ENCODE measurements at regions not wholly inside any gene's neighbourhood (a gene's known extent, or its start where the extent isn't known, plus 50 kb on each side); places are given as distances from the start of the nearest gene placed in this dataset.
"Not testable (repeated sequence)": the region's sequence is repeated elsewhere in the genome, so short reads cannot be mapped to it uniquely, and the experiment has no call there.

- FAIRE-seq; ATAC-seq; CTCF ChIA-PET (ENCODE audit: low intra/inter-chr PET ratio); H3K36me3 ChIP-seq (ENCODE audit: control insufficient read depth, insufficient read depth, low read length); H3K4me2 ChIP-seq (ENCODE audit: insufficient read depth, low read length); H3K4me1 ChIP-seq (replicated peaks in 1 of 2; ENCODE audit: control insufficient read depth in 2 of 2, insufficient read depth in 2 of 2, low read length in 2 of 2); H3K27ac ChIP-seq (ENCODE audit: extremely low read depth, low read depth, low read length); POLR2A ChIA-PET; BruUV-seq (replicated peaks); H3K9me1 ChIP-seq (ENCODE audit: control insufficient read depth, insufficient read depth, low read length); H3K4me3 ChIP-seq; H4K20me1 ChIP-seq (replicated peaks; ENCODE audit: control insufficient read depth, insufficient read depth, low read length); H3K9me3 ChIP-seq (replicated peaks; ENCODE audit: control insufficient read depth, insufficient read depth, low read depth, low read length); H3K9ac ChIP-seq (ENCODE audit: insufficient read depth in 1 of 2, low read depth in 2 of 2, low read length in 2 of 2); H3K79me2 ChIP-seq (ENCODE audit: control insufficient read depth, insufficient read depth, low read length); H2AFZ ChIP-seq (ENCODE audit: low read depth, low read length); H3K27me3 ChIP-seq (ENCODE audit: control insufficient read depth in 2 of 2, insufficient read depth in 2 of 2, low read length in 2 of 2); in situ Hi-C loops (cut with MboI); intact Hi-C loops (cut with micrococcal nuclease): not testable (repeated sequence)
- DNase-seq (ENCODE audit: extremely low read depth in 1 of 4, low spot score in 3 of 4), result peak in 1 of 4 experiments; percentile 10
- peak; percentile 30 to 91 (median 47); a peak in 5 of 6 replicates for TF ChIP-seq CTCF (IDR thresholded peaks at IDR 0.05 in 2 of 3, conservative IDR thresholded peaks at IDR 0.05 in 1 of 3; ENCODE audit: insufficient read depth in 2 of 3, low read depth in 1 of 3, low read length in 3 of 3)
- WGBS (ENCODE audit: insufficient coverage, low coverage, missing lambda C conversion rate), result no CpG with 5 or more reads among the region's 9 CpGs
Measured at GRCh38 chr16:32897782-32898181, 221.8 kb upstream of the TP53TG3 start.

GRCh38 chr16:32885392-32885791, 209.4 kb upstream of the TP53TG3 start:
- in situ Hi-C loops (cut with MboI); BruUV-seq (replicated peaks); H4K20me1 ChIP-seq (replicated peaks; ENCODE audit: control insufficient read depth, insufficient read depth, low read length); H3K36me3 ChIP-seq (ENCODE audit: control insufficient read depth, insufficient read depth, low read length); H3K27ac ChIP-seq (ENCODE audit: extremely low read depth, low read depth, low read length); H3K9me3 ChIP-seq (replicated peaks; ENCODE audit: control insufficient read depth, insufficient read depth, low read depth, low read length); H3K4me3 ChIP-seq; intact Hi-C loops (cut with micrococcal nuclease); H3K9me1 ChIP-seq (ENCODE audit: control insufficient read depth, insufficient read depth, low read length); POLR2A ChIA-PET; DNase-seq (ENCODE audit: extremely low read depth in 1 of 4, low spot score in 3 of 4); H2AFZ ChIP-seq (ENCODE audit: low read depth, low read length); CTCF ChIA-PET (ENCODE audit: low intra/inter-chr PET ratio); H3K27me3 ChIP-seq (ENCODE audit: control insufficient read depth in 2 of 2, insufficient read depth in 2 of 2, low read length in 2 of 2); H3K4me1 ChIP-seq (replicated peaks in 1 of 2; ENCODE audit: control insufficient read depth in 2 of 2, insufficient read depth in 2 of 2, low read length in 2 of 2); ATAC-seq; H3K79me2 ChIP-seq (ENCODE audit: control insufficient read depth, insufficient read depth, low read length); H3K4me2 ChIP-seq (ENCODE audit: insufficient read depth, low read length); FAIRE-seq; H3K9ac ChIP-seq (ENCODE audit: insufficient read depth in 1 of 2, low read depth in 2 of 2, low read length in 2 of 2): not testable (repeated sequence)
- no CpG with 5 or more reads among the region's 56 CpGs for WGBS (ENCODE audit: insufficient coverage, low coverage, missing lambda C conversion rate)

- CTCF ChIA-PET (ENCODE audit: low intra/inter-chr PET ratio); H3K4me2 ChIP-seq (ENCODE audit: insufficient read depth, low read length); H3K9ac ChIP-seq (ENCODE audit: insufficient read depth in 1 of 2, low read depth in 2 of 2, low read length in 2 of 2); H3K9me3 ChIP-seq (replicated peaks; ENCODE audit: control insufficient read depth, insufficient read depth, low read depth, low read length); H3K36me3 ChIP-seq (ENCODE audit: control insufficient read depth, insufficient read depth, low read length); H3K4me1 ChIP-seq (replicated peaks in 1 of 2; ENCODE audit: control insufficient read depth in 2 of 2, insufficient read depth in 2 of 2, low read length in 2 of 2); ATAC-seq; H3K27ac ChIP-seq (ENCODE audit: extremely low read depth, low read depth, low read length); BruUV-seq (replicated peaks); H3K27me3 ChIP-seq (ENCODE audit: control insufficient read depth in 2 of 2, insufficient read depth in 2 of 2, low read length in 2 of 2); H3K9me1 ChIP-seq (ENCODE audit: control insufficient read depth, insufficient read depth, low read length); H3K79me2 ChIP-seq (ENCODE audit: control insufficient read depth, insufficient read depth, low read length); H2AFZ ChIP-seq (ENCODE audit: low read depth, low read length); intact Hi-C loops (cut with micrococcal nuclease); H4K20me1 ChIP-seq (replicated peaks; ENCODE audit: control insufficient read depth, insufficient read depth, low read length); DNase-seq (ENCODE audit: extremely low read depth in 1 of 4, low spot score in 3 of 4); H3K4me3 ChIP-seq; in situ Hi-C loops (cut with MboI); FAIRE-seq; POLR2A ChIA-PET: not testable (repeated sequence)
- WGBS (ENCODE audit: insufficient coverage, low coverage, missing lambda C conversion rate), result no CpG with 5 or more reads among the region's 22 CpGs
Measured at GRCh38 chr16:32884556-32884955, 208.6 kb upstream of the TP53TG3 start.

Measured in K562 (cell line).